GM13976 (cell line): ENCODE measurements at regions not wholly inside any gene's neighbourhood (a gene's known extent, or its start where the extent isn't known, plus 50 kb on each side); places are given as distances from the start of the nearest gene placed in this dataset.

Experiments
- DNase-seq: peaks from one replicate; pipeline ENCODE4 v3.0.0; 2012; ENCODE audit warnings: low spot score
- CTCF ChIP-seq: IDR thresholded peaks from 2 replicates; pipeline ENCODE4 v1.5.1; 2012; ENCODE audit warnings: borderline replicate concordance, mild to moderate bottlenecking; ENCODE audit not compliant: insufficient read depth; ENCODE audit errors: extremely low read depth, missing control alignments, control extremely low read depth
- in situ Hi-C: fragments of 300-500 bp; cut with MboI; formaldehyde crosslinking; loops from one replicate; pipeline ENCODE4 v1.12.0; 2022; ENCODE audit warnings: low sequenced_read_pairs, mixed read lengths, inconsistent platforms; ENCODE audit not compliant: unreplicated experiment

GRCh38 chr17:73802314-73802713, 158.1 kb upstream of the SDK2 start:
- DNase-seq, result no peak
- in situ Hi-C loops, result no loop called here
- no peak for TF ChIP-seq CTCF

- in situ Hi-C loops, result no loop called here
- DNase-seq, result no peak
- TF ChIP-seq CTCF, result no peak
Observed at GRCh38 chr17:73802871-73803270, 158.6 kb upstream of the SDK2 start.

- in situ Hi-C loops, result no loop called here
- no peak for TF ChIP-seq CTCF
- no peak for DNase-seq
Observed at GRCh38 chr17:73803964-73804435, 159.8 kb upstream of the SDK2 start.

- in situ Hi-C loops, result no loop called here
- no peak for DNase-seq
- TF ChIP-seq CTCF, result no peak
Observed at GRCh38 chr17:73806768-73807167, 162.5 kb upstream of the SDK2 start.

- no peak for TF ChIP-seq CTCF
- DNase-seq, result no peak
- in situ Hi-C loops, result no loop called here
Observed at GRCh38 chr17:73813201-73813600, 169.0 kb upstream of the SDK2 start.

- DNase-seq, result no peak
- TF ChIP-seq CTCF, result no peak
- in situ Hi-C loops, result no loop called here
Observed at GRCh38 chr17:73814075-73814474, 169.8 kb upstream of the SDK2 start.

- no peak for TF ChIP-seq CTCF
- DNase-seq, result no peak
- in situ Hi-C loops, result no loop called here
Observed at GRCh38 chr17:73815474-73815873, 171.2 kb upstream of the SDK2 start.
